IPS DF 19.7 (cell line): ENCODE measurements at regions not wholly inside any gene's neighbourhood (a gene's known extent, or its start where the extent isn't known, plus 50 kb on each side); places are given as distances from the start of the nearest gene placed in this dataset.
"Not testable (repeated sequence)": the region's sequence is repeated elsewhere in the genome, so short reads cannot be mapped to it uniquely, and the experiment has no call there.

Experiments used
- DNase-seq: peaks from one replicate; pipeline ENCODE4 v3.0.0-alpha.2; 2013; ENCODE audit warnings: low read depth, low spot score

DNA sequence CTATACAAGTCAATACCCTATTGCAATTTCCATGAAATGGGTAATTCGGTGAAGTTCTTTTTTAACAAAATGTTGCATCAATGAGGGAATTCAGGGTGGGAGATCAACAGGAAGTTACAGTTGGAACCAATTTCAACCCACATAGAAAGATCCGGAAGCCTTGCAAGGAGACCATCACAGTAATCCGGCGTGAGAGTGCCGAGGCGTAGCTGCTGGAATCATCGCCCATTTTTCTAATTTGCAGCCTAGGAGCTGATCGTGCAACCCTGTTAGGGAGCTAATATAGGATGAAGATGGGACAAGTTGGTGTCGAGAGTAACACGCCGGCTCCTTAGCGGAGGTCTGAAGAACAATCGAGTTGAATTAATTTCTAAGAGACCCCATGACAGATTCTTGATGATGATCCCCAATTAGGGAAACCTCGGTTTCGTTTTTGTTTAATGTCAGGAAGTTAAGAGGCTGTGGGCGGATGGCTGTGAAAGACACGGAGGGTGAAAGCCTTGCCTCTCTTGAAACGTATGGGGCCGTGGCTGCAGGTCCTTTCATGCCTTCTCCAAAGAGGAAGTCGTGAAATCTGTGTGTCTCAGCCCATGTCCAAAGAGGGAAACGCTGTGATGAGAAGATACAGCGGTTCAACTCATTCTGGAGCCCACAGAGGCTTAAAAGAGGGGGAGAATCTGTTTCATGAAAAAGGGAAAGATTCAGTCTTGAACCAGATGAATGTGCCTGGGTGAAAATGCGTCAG lies 51.2 kb upstream of the CARD11 start:
- DNase-seq = no peak

DNA sequence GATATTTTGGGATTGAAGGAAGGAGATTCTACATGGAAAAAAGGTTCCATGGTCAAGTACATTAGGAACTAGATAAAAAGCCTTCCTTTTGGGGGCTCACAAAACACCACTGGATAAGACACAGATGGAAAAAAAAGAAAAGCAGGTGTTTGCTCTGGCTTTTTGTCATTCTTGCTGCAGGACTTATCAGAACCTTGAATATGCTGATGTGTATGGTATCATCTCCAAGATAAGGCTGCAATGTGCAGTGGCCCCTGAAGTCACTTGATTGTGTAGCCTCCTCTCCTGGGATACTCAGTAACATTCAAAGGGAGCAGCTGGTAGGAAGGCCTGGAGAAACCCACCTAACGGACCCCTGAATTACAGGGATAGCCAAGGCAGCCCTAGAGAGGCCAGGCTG lies 54.1 kb upstream of the CARD11 start:
- no peak for DNase-seq

- no peak for DNase-seq
Measured at GRCh38 chr7:3102159-3102558, 58.5 kb upstream of the CARD11 start.

- no peak for DNase-seq
Measured at GRCh38 chr7:3103614-3104398, 60.1 kb upstream of the CARD11 start.

GRCh38 chr7:3105856-3106255 lies 62.2 kb upstream of the CARD11 start:
- DNase-seq = no peak

GRCh38 chr7:3106361-3106826 lies 62.7 kb upstream of the CARD11 start:
- DNase-seq = no peak

DNA sequence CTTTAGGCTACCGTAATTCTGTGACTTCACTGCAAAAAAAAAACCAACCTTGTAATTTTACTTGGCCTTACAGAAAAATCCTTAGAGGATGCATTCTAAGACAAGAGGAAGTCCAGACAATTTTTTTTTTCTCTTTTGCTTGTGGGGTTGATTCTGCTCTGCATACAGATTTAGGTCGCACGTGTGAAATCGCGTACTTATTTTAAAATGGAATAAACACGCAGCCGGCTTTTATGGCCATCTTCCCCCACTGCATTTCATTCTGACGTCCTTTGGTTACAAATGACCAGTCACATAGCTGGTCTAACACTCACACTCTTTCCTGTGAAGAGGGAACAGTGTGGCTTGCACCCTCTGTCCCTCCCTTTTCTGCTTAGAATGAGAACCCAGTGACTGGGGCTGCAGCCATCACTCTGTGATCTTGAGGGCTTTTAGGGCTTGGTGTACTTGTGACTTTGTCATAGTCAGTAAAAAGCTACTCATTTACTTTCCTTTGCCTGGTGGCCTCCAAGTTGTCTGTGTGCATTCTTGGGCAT lies 63.6 kb upstream of the CARD11 start:
- DNase-seq = no peak

DNA sequence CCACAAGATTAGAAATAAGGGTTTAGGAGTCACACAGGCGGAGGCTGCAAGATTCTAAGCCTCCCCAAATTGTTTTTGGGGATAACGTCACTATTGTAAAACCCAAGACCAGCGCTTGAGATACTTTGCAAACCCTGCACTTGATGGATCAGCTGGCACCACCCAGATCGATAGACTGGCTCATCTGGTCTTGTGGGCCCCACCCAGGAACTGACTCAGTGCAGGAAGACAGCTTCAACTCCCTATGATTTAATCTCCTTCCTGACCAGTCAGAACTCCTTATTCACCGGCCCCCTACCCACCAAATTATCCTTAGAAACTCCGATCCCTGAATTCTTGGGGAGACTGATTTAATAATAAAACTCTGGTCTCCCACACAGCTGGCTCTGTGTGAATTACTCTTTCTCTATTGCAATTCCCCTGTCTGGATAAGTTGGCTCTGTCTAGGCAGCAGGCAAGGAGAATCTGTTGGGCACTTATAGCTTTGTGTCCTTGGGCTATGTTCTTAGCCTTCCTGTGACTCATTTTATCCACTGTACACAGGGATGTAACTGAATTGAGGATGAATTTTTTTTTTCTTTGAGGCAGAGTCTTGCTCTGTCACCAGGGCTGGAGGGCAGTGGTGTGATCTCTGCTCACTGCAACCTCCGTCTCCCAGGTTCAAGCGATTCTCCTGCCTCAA lies 64.4 kb upstream of the CARD11 start:
- no peak for DNase-seq

DNA sequence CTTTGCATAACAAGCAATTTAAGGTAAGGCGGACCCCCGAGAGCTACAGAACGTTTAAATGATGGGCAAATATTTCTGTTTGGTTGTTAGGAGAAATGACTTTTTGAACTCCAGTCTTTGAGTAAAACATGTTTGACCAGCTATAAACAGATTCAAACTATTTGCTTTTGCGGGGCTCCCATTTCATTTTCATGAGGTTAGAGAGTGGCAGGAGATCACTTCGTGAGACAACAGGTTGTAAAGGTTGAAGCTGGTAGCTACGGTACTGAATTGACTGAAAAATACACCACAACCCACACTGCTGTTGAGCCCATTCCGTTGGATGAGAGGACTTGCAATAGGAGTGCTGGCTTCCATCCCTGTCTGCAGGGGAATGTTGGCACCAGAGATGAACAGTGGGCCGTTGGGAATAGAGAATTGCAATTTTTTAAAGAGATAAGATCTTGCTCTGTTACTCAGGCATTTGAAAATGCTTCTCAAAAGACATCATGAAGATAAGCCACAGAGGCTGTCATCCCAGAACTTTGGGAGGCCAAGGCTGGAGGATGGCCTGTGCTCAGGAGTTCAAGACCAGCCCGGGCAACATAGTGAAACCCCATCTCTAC lies 65.7 kb upstream of the CARD11 start:
- DNase-seq = no peak

DNA sequence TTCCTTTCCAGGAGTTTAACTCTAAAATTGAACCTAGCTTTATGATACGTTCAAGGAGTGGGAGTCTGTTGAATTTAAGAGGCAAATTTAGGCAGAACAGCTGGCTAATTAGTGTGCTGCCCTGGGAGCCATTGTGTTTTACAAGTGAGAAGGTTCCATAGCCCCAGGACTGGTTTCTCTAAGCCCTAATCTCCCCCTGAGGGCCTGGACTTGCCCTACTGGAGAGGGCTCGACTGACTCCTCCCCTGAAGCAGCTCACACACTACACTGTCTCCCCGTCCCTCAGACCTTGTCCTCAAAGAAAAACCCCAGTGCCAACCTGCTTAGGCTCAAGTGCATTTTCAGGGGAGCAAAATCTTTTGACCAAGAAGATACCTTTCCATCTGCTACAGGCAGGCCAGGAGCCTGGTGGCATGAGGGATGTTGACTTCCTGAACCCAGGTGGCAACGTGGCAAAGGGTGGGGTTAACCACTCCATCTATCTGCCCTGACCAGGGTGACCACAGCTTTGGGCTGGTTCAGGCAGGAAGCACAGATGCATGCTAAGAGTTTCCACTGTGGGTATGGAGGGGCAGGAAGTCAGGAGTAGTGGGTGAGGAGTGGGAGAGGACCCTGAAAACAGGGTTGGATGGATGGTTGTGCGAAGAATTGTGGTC lies 68.9 kb upstream of the CARD11 start:
- no peak for DNase-seq

DNA sequence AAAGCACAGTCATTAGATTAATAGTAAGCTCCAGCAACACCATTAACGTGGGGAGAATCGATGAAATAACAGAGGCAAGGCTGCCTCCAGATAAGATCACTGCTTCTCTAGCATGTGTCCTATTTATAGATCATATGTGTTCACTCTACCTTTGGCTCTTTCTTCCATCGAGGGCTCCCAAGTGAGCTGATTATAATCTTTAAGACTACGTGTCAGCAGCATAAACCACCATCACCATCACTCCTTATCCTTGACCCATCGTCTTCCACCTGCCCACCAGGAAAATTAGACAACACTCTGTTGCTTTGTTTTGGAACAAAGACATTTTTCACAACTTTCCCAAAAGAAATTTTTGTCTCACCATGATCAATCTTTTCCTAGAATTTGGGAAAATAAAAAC lies 71.2 kb upstream of the CARD11 start:
- no peak for DNase-seq

DNA sequence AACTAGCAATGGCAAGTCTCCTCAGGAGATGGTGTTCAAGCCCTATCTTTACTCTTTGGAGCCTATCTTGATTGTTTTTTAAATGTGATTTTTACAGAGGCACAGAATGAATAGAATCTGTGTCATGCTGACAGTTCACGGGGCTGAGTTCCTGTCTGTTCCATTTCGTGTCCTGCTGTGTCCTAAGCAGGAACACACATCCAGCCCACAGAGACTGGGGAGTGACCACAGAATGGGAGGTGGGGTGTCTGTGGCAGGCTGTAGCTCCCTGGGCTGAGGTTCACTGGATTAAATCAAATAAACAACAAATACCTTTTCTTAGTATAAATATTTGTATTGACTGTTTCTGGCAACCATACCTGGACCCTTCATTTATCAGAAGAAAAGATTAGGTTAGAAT lies 73.4 kb upstream of the CARD11 start:
- no peak for DNase-seq

GRCh38 chr7:3117488-3118231 lies 74.0 kb upstream of the CARD11 start:
- no peak for DNase-seq

- not testable (repeated sequence) for DNase-seq
Measured at GRCh38 chr7:3119352-3119927, 75.8 kb upstream of the CARD11 start.

DNA sequence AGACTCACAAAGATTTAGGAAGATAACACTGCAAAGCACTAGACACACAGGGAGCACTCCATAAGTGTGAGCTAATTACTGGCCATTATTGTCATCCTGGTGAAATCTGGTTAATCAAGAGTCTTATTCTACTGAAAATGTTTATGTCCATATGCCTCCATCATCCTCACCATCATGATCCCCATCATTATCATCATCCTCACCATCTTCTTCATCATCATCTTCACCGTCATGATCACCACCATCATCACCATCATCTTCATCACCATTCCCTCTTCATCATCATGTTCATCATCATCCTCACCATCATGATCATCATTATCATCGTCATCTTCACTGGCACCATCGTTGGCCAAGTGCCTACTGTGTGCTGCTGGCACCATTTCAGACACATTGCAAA lies 76.3 kb upstream of the CARD11 start:
- no peak for DNase-seq

GRCh38 chr7:3120513-3120912 lies 76.8 kb upstream of the CARD11 start:
- no peak for DNase-seq

- no peak for DNase-seq
Measured at GRCh38 chr7:3128857-3129490, 85.3 kb upstream of the CARD11 start.

GRCh38 chr7:3133811-3134385 lies 90.2 kb upstream of the CARD11 start:
- no peak for DNase-seq

GRCh38 chr7:3134745-3135144 lies 91.1 kb upstream of the CARD11 start:
- DNase-seq = no peak
